ENCODE measurements at regions not wholly inside any gene's neighbourhood (a gene's known extent, or its start where the extent isn't known, plus 50 kb on each side); places are given as distances from the start of the nearest gene placed in this dataset.

DNA sequence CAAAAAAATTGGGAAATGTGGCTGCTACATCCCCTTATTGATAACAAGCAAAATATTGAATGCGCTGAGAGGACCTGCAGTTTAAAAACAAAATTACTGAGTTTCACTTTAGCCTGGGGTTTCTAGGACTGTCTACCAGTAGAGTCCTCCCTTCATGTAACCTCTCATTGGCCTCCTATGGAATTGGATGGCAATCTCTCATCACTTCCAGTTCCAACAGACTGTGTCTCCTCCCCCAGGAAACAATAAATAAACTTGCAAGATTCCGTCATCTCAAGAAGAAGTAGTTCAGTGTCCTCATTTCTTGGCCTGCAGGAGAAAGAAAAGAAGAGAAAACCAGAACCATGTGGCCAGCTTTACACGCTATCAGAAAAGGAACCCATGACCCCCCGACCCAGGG is 123.8 kb downstream of the TLE3 start:
- no peak for DNase-seq

DNA sequence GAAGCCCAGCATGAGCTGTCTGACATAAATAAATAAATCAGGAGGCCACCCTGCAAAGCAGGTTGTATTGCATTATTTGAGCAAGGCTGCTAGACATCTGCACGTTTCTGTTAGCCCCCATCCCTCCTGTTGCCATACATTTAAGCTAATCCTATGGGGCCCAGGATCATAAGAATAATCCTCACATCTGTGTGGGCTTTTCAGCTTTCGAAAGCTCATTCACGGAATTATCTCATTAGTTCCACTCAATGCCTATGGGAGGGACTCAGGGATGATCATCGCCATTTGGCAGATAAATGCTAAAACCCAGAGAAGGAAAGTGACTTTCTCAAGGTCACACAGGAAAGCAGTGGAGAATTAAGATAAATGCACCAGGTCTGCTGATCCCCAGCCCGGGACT is 123.4 kb downstream of the TLE3 start:
- DNase-seq: no peak

DNA sequence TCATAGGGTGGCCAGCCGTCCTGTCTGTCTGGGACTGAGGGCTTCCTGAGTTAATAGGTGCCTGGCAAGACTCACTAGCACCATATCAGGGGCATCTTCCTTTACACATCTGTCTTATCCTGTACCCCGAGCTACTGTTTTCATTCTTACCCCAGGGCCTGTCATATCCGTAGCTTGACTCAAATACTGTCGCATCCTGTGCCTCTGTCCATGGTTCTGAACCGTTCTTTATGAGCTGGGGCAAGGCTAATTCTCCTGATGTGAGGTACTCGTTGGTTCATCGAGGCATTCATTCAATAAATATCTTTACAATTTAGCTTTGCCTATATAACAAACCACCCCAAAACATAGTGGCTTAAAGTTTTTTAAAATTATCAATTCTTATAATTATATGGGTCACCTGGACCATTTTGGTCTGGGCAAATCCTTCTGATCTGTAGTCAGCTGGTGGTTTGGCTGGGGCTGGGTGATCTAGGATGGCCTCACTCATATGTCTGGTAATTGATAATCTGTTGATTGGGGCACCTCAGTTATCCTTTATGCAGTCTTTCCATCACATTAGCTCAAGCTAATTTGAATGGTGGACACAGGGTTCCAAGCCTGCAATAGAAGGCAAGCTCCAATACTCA is 121.2 kb downstream of the TLE3 start:
- DNase-seq: no peak

DNA sequence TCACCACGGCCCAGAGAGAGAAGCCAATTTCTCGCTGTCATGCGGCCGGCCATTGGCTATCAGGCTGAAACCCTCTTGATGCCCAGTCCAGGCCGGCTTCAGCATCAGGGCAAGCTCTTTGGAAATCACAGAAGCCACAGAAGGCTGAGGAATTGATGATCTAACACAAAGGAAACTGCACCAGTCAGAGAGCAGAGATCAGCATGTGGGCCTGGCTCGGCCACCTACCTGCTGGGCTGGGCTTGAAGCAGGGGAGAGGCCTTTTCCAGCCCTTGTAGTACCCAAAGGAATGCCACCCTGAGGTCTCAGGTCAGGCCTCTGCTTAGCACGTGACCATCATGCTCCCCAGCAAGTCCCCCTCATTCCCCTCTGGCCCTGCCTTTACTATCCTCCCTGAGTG is 119.1 kb downstream of the TLE3 start:
- no peak for DNase-seq

DNA sequence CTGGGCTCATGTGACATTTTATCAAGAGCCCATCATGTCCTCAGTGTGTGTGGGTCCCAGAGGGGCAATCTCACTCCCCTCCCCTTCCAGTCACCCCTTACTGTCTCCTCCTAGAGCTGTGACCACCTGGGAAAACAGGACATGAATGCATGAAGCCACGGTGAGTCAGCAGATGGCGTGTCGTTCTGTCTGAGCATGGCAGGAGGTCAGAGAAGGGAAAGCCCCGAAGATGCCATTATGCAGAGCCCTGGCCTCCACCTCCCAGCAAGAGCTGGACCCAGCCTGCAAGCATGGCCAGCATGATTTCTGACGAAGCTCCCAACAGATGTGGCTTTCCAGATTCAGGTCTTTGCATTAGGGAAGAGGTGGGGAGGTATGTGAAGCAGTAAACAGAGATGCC is 118.5 kb downstream of the TLE3 start:
- DNase-seq: peak; percentile 49

DNA sequence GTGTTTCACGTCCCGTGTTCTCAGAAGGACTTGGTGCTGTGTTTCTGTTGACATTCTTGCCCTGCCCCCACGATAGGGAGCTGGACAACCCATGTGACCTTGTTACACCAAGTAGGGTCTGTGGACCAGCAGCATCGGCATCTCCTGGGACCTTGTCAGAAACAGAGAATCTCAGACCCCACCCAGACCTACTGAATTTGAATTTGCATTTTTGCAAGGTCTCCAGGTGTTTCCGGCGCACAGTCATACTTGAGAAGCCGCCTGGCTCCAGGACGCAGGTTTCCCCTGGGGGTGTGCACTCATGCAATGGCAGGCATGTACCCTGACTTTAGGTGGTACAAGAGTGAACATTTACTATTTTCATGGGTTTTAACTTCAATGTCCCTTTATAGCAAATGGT is 117.9 kb downstream of the TLE3 start:
- DNase-seq: no peak

DNA sequence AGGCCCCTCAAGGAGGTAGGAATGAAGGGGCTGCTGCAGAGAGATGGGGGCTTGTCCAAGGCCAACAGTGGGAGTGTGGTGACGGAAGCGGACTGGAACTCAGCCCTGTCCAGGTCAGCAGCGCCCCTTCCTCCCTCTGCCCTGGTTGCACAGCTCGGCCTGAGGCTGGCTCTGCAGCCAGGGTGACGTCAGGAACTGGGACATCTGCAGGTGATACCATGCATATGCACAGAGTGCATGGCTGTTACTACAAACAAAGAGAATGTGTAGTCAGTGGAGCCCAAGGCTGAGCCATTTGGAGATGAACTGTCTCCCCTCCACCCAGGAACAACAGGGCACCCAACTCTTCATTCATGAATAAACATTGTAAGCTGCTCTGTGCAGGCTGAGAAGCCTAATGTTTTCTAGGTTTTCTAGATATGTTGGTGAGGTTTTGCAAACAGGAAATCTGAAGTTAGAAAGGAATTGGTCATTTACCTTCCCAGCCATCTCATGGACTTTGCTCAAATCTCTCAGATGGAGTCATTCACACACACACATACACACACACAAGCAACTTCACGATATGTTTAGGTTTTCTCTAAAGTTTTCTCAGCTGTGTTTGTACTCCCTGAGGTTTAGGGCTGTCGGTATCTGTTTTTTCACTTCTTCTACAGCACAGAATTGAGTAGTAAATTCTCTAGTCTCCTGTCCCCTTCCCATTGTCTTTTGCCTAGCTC is 117.2 kb downstream of the TLE3 start:
- DNase-seq: no peak

DNA sequence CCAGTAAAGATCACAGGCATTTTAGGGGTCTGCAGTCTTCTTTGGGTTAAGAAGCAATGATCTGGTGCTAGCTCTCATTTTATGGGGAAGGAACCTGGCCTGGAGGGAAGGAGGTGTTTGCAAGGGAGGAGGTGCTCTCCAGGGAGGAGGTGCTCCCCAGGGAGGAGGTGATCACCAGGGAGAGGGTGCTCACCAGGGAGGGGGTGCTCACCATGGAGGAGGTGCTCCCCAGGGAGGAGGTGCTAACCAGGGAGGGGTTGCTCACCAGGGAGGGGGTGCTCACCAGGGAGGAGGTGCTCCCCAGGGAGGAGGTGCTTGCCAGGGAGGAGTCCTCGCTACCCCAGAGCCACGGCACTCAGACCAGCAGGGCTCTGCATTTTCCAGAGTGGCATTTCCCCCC is 115.7 kb downstream of the TLE3 start:
- no peak for DNase-seq

DNA sequence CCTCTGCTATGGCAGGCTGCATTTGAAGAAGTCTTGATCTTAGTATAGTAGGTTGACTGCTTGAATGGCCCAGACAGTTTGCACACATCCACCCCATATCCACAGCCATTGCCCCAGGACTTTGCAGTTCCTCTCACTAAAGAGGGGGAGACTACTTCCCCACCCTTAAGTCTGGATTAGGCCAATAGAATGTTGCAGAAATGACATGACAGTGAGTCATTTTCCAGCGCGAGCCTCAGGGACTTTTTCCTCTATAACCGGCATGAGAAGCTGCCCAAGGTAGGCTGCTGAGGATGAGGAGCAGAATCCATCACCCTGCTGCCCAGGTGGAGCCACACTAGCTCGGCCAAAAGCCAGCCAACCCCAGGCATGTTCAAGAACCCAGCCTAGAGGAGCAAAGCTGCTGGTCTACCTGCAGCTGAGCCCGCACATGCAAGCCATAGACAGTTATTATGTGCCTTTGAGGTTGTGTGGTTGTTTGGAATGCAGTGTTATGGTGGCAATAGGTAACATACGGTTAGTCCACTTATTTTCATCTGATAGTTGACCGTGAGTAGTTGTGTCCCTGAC is 113.9 kb downstream of the TLE3 start:
- DNase-seq: no peak

DNA sequence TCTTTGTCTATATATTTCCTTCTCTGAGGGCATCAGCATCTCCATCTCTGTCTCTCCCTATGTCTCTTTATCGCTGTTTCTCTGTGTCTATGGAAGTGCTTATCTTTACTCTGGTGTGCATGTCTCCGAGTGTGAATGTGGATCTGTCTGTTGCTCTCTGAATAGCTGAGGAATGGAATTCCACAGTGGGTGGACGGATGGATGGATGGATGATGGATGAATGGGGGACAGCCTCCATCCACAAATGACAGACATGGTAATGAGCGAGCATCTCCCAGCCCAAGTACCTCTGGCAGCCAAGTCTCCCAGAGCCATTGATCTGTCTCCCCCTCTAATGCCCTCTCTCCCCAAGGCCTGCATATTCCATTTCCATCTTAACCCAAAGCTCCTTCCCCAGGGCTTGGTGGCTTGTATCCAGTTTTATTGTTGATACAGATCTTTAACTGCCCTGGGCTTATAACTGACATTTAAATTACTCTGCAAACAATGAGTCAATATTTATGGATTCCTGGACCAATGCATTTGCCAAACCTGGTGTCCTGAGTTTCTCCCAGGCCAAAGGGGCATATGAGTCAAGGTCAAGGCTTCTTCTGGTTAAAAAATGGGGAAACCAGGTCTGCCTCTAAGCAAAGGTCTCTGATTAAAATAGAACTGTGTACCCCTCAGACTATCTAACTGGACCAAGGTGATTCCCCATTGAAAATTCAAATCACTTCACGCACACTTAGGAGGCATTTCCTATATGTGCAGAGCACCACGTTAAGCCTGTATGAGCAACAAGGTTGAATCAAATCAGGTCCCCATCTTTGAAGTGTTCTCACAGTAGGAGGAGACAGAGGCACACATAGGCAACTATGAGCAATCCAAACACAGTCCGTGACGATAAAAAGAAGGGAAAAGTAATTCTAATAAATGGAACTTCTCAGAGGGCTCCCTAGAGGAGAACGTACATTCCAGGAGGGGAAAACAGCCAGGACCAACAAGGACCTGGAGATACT is 109.9 kb downstream of the TLE3 start:
- no peak for DNase-seq

DNA sequence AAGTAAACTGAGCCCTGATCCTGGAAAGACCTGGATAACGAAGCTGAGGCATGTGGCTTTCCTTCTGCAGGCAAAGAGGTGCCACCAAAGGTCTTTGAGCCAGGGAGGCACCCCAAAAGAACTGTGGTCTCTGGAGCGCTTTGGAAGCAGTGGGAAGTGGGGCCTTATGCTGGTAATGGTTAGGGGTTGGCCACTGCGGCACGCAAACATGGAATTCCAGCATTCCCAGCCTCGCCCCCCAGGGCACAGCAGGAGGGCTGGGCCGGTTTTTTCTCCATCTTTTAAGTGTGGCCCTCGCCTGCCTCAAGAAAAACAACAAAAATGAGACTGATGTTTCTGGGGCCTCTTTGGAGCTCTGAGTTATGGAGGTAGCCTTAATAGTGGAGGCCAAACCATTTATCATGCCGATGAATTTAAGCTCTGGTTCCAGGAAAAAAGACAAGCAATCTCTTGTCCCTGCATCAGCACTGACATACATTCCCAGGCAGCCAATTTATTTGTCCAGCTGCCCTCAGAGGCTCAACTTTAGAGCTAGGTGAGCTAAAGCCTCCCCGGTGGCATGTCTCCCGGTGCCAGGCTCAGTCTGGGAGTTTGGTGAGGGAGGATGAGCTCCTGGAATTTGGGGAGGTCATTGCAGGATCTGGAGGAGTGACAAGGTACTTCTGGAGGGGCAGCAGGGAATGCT is 109.0 kb downstream of the TLE3 start:
- no peak for DNase-seq

DNA sequence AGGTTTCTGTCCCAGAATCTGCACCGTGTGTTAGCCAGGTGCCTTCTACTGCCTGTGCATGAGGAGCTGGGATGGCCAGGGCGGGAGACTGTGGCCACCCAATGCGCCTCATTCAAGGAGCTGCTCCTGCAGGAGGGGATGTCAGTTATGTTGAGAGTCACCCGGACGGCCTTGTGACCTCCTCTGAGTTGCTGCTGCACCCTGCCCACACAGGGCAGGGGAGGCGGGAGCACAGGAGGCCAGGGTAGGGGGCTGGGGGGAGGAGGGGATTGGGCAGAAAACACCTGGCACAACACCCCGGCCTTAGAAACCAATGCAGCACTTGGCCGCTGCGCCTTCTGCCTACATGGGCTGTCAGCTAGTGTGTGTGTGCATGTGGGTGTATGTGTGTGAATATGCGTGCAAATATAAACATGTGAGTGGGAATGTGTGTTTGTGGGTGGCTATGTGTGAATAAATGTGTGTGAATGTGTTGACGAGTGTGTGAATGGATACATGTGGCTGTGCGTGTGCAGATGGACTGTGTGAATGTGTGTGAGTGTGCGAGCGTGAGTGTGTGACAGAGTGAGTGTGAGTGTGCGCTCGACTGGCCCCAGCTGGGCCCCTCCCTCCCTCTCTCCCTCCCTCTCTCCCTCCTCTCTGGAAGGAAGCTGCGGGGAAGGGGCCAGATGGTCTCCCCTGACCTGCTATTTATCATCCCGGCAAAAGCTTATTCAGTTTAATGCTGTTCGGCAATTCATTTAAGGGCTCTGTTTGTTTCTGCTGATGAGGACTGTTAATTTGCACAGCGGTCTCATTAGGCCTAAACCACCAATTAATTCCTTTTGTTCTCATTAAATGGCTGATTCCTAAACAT is 106.9 kb downstream of the TLE3 start:
- no peak for DNase-seq

DNA sequence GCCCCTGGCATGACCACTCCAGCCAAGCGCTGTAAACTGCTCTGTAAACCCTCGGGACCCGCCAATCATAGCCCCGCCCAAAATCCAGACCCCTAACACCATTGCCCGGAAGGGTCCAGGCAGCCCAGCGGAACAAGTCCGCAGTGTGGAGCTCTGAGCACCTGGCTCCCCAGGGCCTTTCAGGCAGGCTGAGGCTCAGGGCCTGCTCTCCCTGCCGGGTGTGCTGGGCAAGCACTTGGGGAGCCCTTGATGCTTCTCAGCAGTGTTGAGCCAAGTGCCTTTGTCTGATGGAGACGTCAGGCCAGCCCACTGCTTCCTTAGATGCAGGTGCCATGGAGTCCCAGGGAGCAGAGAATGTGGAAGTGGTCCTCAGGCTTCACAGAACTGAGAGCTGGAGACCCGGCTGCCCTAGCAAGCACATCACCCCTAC is 106.2 kb downstream of the TLE3 start:
- no peak for DNase-seq

DNA sequence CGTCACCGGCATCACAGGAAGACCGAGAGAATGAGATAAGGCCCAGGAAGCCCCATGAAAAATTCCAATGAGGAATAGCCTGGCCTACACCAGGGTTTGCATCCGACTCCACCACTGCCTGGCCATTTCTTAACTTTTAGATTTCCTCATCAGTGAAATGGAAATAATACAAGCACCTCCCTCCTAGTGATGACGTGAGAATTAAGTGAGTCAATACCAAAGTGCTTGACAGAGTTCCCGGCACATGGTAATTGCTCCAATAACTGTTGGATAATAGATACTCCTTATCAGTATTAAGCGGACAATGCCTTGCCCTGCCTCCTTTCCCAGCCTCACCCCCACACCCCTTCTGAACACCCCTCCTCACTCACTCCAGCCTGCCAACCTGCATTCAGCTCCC is 105.4 kb downstream of the TLE3 start:
- DNase-seq: no peak

DNA sequence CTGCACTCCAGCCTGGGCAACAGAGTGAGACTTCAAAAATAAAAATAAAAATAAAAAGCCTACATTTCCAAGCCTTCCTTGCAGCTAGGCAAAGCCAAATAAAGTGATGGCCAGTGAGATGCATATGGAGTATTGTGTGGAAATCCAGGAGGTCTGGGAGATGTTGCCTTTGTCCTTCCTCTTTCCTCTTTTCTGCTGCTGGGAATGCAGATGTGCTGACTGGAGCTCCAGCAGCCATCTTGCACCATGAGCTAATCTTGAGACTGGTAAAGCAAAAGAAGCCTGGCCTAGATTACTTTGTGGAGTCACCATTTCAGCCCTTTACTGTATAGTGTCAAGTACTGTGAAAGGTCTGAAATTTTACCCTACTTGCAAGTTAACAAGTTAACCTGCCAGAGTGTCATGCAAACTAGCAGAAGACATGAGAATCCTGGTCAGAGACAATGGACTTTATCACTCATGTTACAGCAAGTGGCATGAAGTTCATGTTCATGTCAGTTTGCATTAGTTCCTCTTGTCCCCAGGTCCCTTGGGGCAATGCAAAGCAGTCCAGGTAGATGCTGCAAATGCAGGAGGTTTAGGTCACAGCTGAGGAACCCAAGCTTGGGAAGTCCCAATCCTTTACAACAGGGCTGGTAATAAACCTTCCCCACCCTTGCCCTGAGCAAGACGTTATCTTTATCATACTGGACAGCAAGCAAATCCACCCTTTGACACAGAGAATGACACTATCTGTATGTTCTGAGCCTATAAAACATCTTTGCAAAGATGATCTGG is 103.1 kb downstream of the TLE3 start:
- DNase-seq: no peak

DNA sequence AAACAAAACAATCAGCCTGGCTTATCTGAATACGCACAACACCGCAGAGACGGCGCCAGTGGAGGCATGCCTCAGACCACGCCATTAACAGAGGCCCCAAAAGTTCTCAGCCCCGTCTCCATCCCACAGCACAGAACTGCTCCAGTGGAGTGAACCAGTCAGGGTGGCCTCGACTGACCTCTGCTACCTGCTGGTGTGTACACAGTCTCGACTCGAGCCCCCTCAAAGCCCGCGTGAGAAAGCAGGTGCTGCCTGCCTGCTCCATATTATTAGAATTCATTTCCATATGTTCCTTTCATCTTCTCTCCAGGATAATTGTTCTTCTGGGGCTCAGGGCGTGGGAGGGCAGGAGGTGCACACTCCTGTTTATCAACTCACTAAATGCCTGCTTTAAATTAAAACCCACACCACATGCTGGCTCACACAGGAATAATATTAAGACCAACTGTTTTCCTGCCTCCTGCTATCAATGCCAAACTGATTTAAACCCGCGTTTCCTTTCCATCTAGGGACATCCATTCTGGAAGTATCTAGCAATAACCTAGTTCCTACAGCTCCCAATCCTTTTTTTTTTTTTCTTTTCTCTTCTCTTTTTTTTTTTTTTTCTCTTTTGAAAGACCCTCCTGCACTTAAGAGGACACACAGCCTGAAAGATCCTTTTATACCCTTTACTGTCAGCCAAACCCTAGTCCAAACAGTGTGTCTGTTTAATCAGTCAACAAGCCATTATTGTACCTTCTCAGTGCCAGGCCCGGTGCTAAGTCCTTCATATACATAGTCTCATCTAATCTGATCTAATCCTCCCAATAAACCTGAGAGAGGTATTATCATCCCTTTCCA is 101.2 kb downstream of the TLE3 start:
- no peak for DNase-seq

DNA sequence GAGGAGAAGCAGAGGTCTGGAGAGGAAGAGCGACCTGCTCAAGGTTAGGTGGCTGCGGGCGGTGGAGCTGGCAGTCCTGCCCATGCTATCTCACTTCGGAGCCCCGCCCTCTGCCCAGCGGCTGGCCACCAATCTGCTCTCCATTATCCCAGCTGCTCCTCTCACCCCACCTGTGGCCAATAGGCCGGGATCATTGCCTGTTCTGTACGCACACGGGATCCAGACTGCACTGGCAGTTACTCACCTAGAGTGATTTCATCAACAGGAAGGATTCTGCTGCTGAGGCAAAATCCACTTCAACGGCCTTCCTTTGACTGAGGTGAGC is 100.6 kb downstream of the TLE3 start:
- DNase-seq: no peak
